ENCODE measurements at regions not wholly inside any gene's neighbourhood (a gene's known extent, or its start where the extent isn't known, plus 50 kb on each side); places are given as distances from the start of the nearest gene placed in this dataset.
A peak's percentile ranks its signal among the peaks of the same experiment; 100 is the strongest.

GRCh38 chr15:81819924-81820635 is 225.7 kb downstream of the MEX3B start:
- no peak overlapping the region for H3K27ac Mint-ChIP-seq (ENCODE audit: unreplicated experiment)
- TF ChIP-seq CTCF (IDR thresholded peaks at IDR 0.05; ENCODE audit: partially characterized antibody, unreplicated experiment), result no peak

GRCh38 chr15:81814882-81815455 is 230.8 kb downstream of the MEX3B start:
- Mint-ChIP-seq H3K27me3 (ENCODE audit: unreplicated experiment) (peaks cover 2% of the 10 kb centered on the region), H3K4me1 (ENCODE audit: low read depth, unreplicated experiment) (no peaks in the 10 kb centered on the region), H3K27ac (ENCODE audit: unreplicated experiment) (peak overlapping the region; percentile 57), H3K4me3 (ENCODE audit: unreplicated experiment) (no peak overlapping the region), H3K9me3 (ENCODE audit: unreplicated experiment) (no peaks in the 10 kb centered on the region), H3K36me3 (ENCODE audit: unreplicated experiment) (peaks cover 9% of the 10 kb centered on the region)
- no peak for TF ChIP-seq CTCF (IDR thresholded peaks at IDR 0.05; ENCODE audit: partially characterized antibody, unreplicated experiment)
- DNase-seq, result no peak

More at GRCh38 chr15:81819924-81820635, 225.7 kb downstream of the MEX3B start:
- DNase-seq, result no peak
- H3K4me3 Mint-ChIP-seq (ENCODE audit: unreplicated experiment), result no peak overlapping the region
- peaks cover 2% of the 10 kb centered on the region for H3K27me3 Mint-ChIP-seq (ENCODE audit: unreplicated experiment)
- peaks cover 6% of the 10 kb centered on the region for H3K36me3 Mint-ChIP-seq (ENCODE audit: unreplicated experiment)
- peaks cover 2% of the 10 kb centered on the region for H3K9me3 Mint-ChIP-seq (ENCODE audit: unreplicated experiment)
- H3K4me1 Mint-ChIP-seq (ENCODE audit: low read depth, unreplicated experiment), result no peaks in the 10 kb centered on the region

GRCh38 chr15:81813215-81813614 is 232.6 kb downstream of the MEX3B start:
- no peak overlapping the region for H3K4me3 Mint-ChIP-seq (ENCODE audit: unreplicated experiment)
- H3K9me3 Mint-ChIP-seq (ENCODE audit: unreplicated experiment), result no peaks in the 10 kb centered on the region
- H3K4me1 Mint-ChIP-seq (ENCODE audit: low read depth, unreplicated experiment), result no peaks in the 10 kb centered on the region
- DNase-seq, result no peak
- H3K36me3 Mint-ChIP-seq (ENCODE audit: unreplicated experiment), result peaks cover 9% of the 10 kb centered on the region
- H3K27me3 Mint-ChIP-seq (ENCODE audit: unreplicated experiment), result no peaks in the 10 kb centered on the region
- no peak for TF ChIP-seq CTCF (IDR thresholded peaks at IDR 0.05; ENCODE audit: partially characterized antibody, unreplicated experiment)
- no peak overlapping the region for H3K27ac Mint-ChIP-seq (ENCODE audit: unreplicated experiment)

- Mint-ChIP-seq H3K4me1 (ENCODE audit: low read depth, unreplicated experiment) (peaks cover under 1% of the 10 kb centered on the region), H3K36me3 (ENCODE audit: unreplicated experiment) (peaks cover 9% of the 10 kb centered on the region), H3K9me3 (ENCODE audit: unreplicated experiment) (no peaks in the 10 kb centered on the region), H3K27ac (ENCODE audit: unreplicated experiment) (no peak overlapping the region), H3K4me3 (ENCODE audit: unreplicated experiment) (no peak overlapping the region), H3K27me3 (ENCODE audit: unreplicated experiment) (no peaks in the 10 kb centered on the region)
- TF ChIP-seq CTCF (IDR thresholded peaks at IDR 0.05; ENCODE audit: partially characterized antibody, unreplicated experiment), result no peak
- DNase-seq, result no peak
Measured at GRCh38 chr15:81812456-81812855, 233.4 kb downstream of the MEX3B start.

- Mint-ChIP-seq H3K27me3 (ENCODE audit: unreplicated experiment) (no peaks in the 10 kb centered on the region), H3K9me3 (ENCODE audit: unreplicated experiment) (no peaks in the 10 kb centered on the region), H3K4me1 (ENCODE audit: low read depth, unreplicated experiment) (peaks cover 4% of the 10 kb centered on the region), H3K4me3 (ENCODE audit: unreplicated experiment) (no peak overlapping the region), H3K27ac (ENCODE audit: unreplicated experiment) (no peak overlapping the region), H3K36me3 (ENCODE audit: unreplicated experiment) (peaks cover 9% of the 10 kb centered on the region)
- no peak for DNase-seq
- no peak for TF ChIP-seq CTCF (IDR thresholded peaks at IDR 0.05; ENCODE audit: partially characterized antibody, unreplicated experiment)
Measured at GRCh38 chr15:81811736-81812135, 234.1 kb downstream of the MEX3B start.

Measured in glutamatergic neuron (in vitro differentiated cells).